Urothelium cell line (cell line): ENCODE measurements at regions not wholly inside any gene's neighbourhood (a gene's known extent, or its start where the extent isn't known, plus 50 kb on each side); places are given as distances from the start of the nearest gene placed in this dataset.
"Not testable (repeated sequence)": the region's sequence is repeated elsewhere in the genome, so short reads cannot be mapped to it uniquely, and the experiment has no call there.

Experiments used
- DNase-seq: peaks from one replicate; pipeline ENCODE4 v3.0.0; 2011; ENCODE audit warnings: low spot score, mixed read lengths
- FAIRE-seq: peaks from 2 replicates; lab custom pipeline; 2011; peaks lifted over from hg19 to GRCh38; lab: Jason Lieb, UNC

- FAIRE-seq: no peak
Observed at GRCh38 chr18:78421392-78421791, 558.2 kb upstream of the SALL3 start.

GRCh38 chr18:78422336-78422735 is 557.3 kb upstream of the SALL3 start:
- FAIRE-seq: peak; percentile 20
- peak; percentile 54 for DNase-seq

More at GRCh38 chr18:78421392-78421791, 558.2 kb upstream of the SALL3 start:
- DNase-seq: no peak

GRCh38 chr18:78423811-78424210 is 555.8 kb upstream of the SALL3 start:
- DNase-seq (no peak), FAIRE-seq (no peak)

GRCh38 chr18:78424403-78425018 is 555.1 kb upstream of the SALL3 start:
- FAIRE-seq (no peak), DNase-seq (no peak)

- DNase-seq (no peak), FAIRE-seq (no peak)
Observed at GRCh38 chr18:78425019-78425412, 554.6 kb upstream of the SALL3 start.

- DNase-seq: no peak
- no peak for FAIRE-seq
Observed at GRCh38 chr18:78427081-78427480, 552.5 kb upstream of the SALL3 start.

GRCh38 chr18:78429127-78430108 is 550.2 kb upstream of the SALL3 start:
- DNase-seq: no peak
- FAIRE-seq: no peak

- DNase-seq (peak; percentile 36), FAIRE-seq (peak; percentile 27)
Observed at GRCh38 chr18:78430131-78430758, 549.4 kb upstream of the SALL3 start.

- peak; percentile 44 for DNase-seq
- FAIRE-seq: peak; percentile 73
Observed at GRCh38 chr18:78431606-78432005, 548.0 kb upstream of the SALL3 start.

- FAIRE-seq (no peak), DNase-seq (no peak)
Observed at GRCh38 chr18:78433562-78433961, 546.1 kb upstream of the SALL3 start.

GRCh38 chr18:78436110-78436509 is 543.5 kb upstream of the SALL3 start:
- FAIRE-seq: no peak
- no peak for DNase-seq

- not testable (repeated sequence) for DNase-seq
- FAIRE-seq: peak; percentile 58
Observed at GRCh38 chr18:78438235-78438634, 541.4 kb upstream of the SALL3 start.

- FAIRE-seq (no peak), DNase-seq (no peak)
Observed at GRCh38 chr18:78445880-78446279, 533.7 kb upstream of the SALL3 start.

- no peak for FAIRE-seq
- DNase-seq: no peak
Observed at GRCh38 chr18:78447211-78447610, 532.4 kb upstream of the SALL3 start.

- FAIRE-seq: no peak
- DNase-seq: no peak
Observed at GRCh38 chr18:78448106-78448505, 531.5 kb upstream of the SALL3 start.

GRCh38 chr18:78448591-78448990 is 531.0 kb upstream of the SALL3 start:
- FAIRE-seq (no peak), DNase-seq (no peak)

- DNase-seq: no peak
- peak; percentile 35 for FAIRE-seq
Observed at GRCh38 chr18:78454221-78454620, 525.4 kb upstream of the SALL3 start.

- DNase-seq: no peak
- no peak for FAIRE-seq
Observed at GRCh38 chr18:78455386-78455785, 524.2 kb upstream of the SALL3 start.

- DNase-seq (no peak), FAIRE-seq (no peak)
Observed at GRCh38 chr18:78457011-78457410, 522.6 kb upstream of the SALL3 start.

- DNase-seq: no peak
- FAIRE-seq: no peak
Observed at GRCh38 chr18:78457731-78458130, 521.9 kb upstream of the SALL3 start.

- FAIRE-seq: no peak
- DNase-seq: no peak
Observed at GRCh38 chr18:78458356-78458755, 521.3 kb upstream of the SALL3 start.

GRCh38 chr18:78459668-78460067 is 520.0 kb upstream of the SALL3 start:
- FAIRE-seq: no peak
- DNase-seq: no peak
